ENCODE measurements at regions not wholly inside any gene's neighbourhood (a gene's known extent, or its start where the extent isn't known, plus 50 kb on each side); places are given as distances from the start of the nearest gene placed in this dataset.

GRCh38 chr10:3886641-3887251 lies 101.7 kb upstream of the KLF6 start (continued):
- TF ChIP-seq SNIP1 (IDR thresholded peaks at IDR 0.05; ENCODE audit: low read depth) (no peak), HMGXB4 (CRISPR knock-in tag; IDR thresholded peaks at IDR 0.05) (no peak), MNT (conservative IDR thresholded peaks at IDR 0.05) (no peak), DMBX1 (CRISPR knock-in tag; IDR thresholded peaks at IDR 0.05; ENCODE audit: borderline replicate concordance) (no peak), TCF3 (CRISPR knock-in tag; IDR thresholded peaks at IDR 0.05) (no peak), MBD2 (IDR thresholded peaks at IDR 0.05; ENCODE audit: borderline replicate concordance, low read depth) (no peak), PHB2 (IDR thresholded peaks at IDR 0.05; ENCODE audit: low read depth) (no peak), ZNF212 (CRISPR knock-in tag; IDR thresholded peaks at IDR 0.05) (no peak), ZNF589 (CRISPR knock-in tag; IDR thresholded peaks at IDR 0.05; ENCODE audit: low read depth) (0 out of 2 replicates have a peak, but pooled peaks have one; percentile 5), ATF3 (IDR thresholded peaks at IDR 0.05) (peak; percentile 41; the same call in 1 of the 2 replicates), ATF3 (CRISPR knock-in tag; conservative IDR thresholded peaks at IDR 0.05) (no peak), PREB (CRISPR knock-in tag; IDR thresholded peaks at IDR 0.05) (no peak), SMARCC2 (IDR thresholded peaks at IDR 0.05; ENCODE audit: low read depth) (no peak), ZNF444 (CRISPR knock-in tag; IDR thresholded peaks at IDR 0.05) (no peak), ZNF699 (CRISPR knock-in tag; IDR thresholded peaks at IDR 0.05; ENCODE audit: insufficient replicate concordance) (no peak), GATAD2A (IDR thresholded peaks at IDR 0.05) (no peak), HSF4 (CRISPR knock-in tag; IDR thresholded peaks at IDR 0.05; ENCODE audit: borderline replicate concordance) (no peak), ARID2 (IDR thresholded peaks at IDR 0.05) (no peak), CEBPG (CRISPR knock-in tag; IDR thresholded peaks at IDR 0.05) (no peak), CEBPG (tag; conservative IDR thresholded peaks at IDR 0.05 in 1 of 2, IDR thresholded peaks at IDR 0.05 in 1 of 2) (peak in 1 of 2 experiments; percentile 67; a peak in 2 of 4 replicates), NCOA2 (IDR thresholded peaks at IDR 0.05; ENCODE audit: partially characterized antibody in 2 of 2) (no peak), NR4A1 (CRISPR knock-in tag; IDR thresholded peaks at IDR 0.05) (no peak), NR4A1 (tag; IDR thresholded peaks at IDR 0.05) (no peak), ILK (tag; IDR thresholded peaks at IDR 0.05; ENCODE audit: borderline replicate concordance, low read depth) (no peak), DIDO1 (tag; IDR thresholded peaks at IDR 0.05; ENCODE audit: low read depth) (no peak), ZKSCAN8 (CRISPR knock-in tag; IDR thresholded peaks at IDR 0.05) (0 out of 2 replicates have a peak, but pooled peaks have one; percentile 24)

Data from K562 (cell line).